AG09319 (cell line): ENCODE measurements at regions not wholly inside any gene's neighbourhood (a gene's known extent, or its start where the extent isn't known, plus 50 kb on each side); places are given as distances from the start of the nearest gene placed in this dataset.

Experiments used
- DNase-seq: peaks from one replicate; pipeline ENCODE4 v3.0.0-alpha.2; 2010; ENCODE audit warnings: low read depth; ENCODE audit errors: extremely low read depth
- CTCF ChIP-seq: IDR thresholded peaks from 2 replicates; pipeline ENCODE4 v1.5.1; 2011; ENCODE audit warnings: low read depth, mild to moderate bottlenecking, inconsistent platforms, low read length, moderate library complexity

DNA sequence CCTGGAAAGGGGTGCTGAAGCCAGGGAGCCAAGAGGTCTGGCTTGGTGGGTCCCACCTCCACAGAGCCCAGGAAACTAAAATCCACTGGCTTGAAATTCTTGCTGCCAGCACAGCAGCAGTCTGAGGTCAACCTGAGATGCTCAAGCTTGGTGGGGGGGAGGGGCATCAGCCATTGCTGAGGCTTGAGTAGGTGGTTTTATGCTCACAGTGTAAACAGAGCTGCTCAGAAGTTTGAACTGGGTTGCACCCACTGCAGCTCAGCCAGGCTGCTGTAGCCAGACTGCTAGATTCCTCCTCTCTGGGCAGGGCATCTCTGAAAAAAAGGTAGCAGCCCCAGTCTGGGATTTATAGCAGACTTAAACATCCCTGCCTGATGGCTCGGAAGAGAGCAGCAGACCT, 55.5 kb upstream of the FBXL17 start:
- TF ChIP-seq CTCF = no peak
- no peak for DNase-seq

DNA sequence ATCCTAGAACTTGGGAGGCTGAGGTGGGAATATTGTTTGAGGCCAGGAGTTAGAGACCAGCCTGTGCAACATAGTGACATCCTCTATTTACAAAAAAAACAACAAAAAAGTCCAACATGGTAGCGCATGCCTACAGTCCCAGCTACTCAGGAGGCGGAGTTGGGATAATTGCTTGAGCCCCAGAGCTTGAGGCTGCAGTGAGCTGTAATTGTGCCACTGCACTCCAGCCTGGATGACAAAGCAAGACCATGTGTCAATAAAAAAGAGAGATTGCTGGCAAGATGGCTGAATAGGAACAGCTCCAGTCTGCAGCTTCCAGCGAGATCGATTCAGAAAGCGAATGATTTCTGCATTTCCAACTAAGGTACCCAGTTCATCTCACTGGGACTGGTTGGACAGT, 54.8 kb upstream of the FBXL17 start:
- DNase-seq = no peak
- no peak for TF ChIP-seq CTCF

GRCh38 chr5:108433600-108433999, 51.7 kb upstream of the FBXL17 start:
- no peak for TF ChIP-seq CTCF
- DNase-seq = no peak

- no peak for DNase-seq
- TF ChIP-seq CTCF = no peak
These were observed 50.1 kb upstream of the FBXL17 start for GRCh38 chr5:108432024-108432423.
